Endothelial cell of umbilical vein (primary cell): ENCODE measurements at regions not wholly inside any gene's neighbourhood (a gene's known extent, or its start where the extent isn't known, plus 50 kb on each side); places are given as distances from the start of the nearest gene placed in this dataset.

Source experiments
- CTCF ChIP-seq, 2 donors: IDR thresholded peaks; 1 replicate in 1 of 2; 2 replicates in 1 of 2; pipeline ENCODE4 v1.5.1; 2011; ENCODE audit warnings: low read length in 2 of 2, mild to moderate bottlenecking in 2 of 2, moderate library complexity in 2 of 2, control low read depth in 1 of 2, inconsistent platforms in 1 of 2, low read depth in 1 of 2; ENCODE audit not compliant: insufficient read depth in 1 of 2; ENCODE audit errors: extremely low read depth in 1 of 2
- EZH2 ChIP-seq: IDR thresholded peaks from 2 replicates; pipeline ENCODE4 v1.6.1; 2012; ENCODE audit warnings: borderline replicate concordance, low read depth, mild to moderate bottlenecking, moderate library complexity, low read length, inconsistent platforms; ENCODE audit not compliant: severe bottlenecking
- FOS ChIP-seq: IDR thresholded peaks from 2 replicates; pipeline ENCODE4 v1.6.1; 2011; ENCODE audit warnings: mild to moderate bottlenecking, low read length, moderate library complexity, borderline replicate concordance; ENCODE audit not compliant: insufficient read depth
- GATA2 ChIP-seq: IDR thresholded peaks from 2 replicates; pipeline ENCODE4 v1.7.0; 2011; ENCODE audit warnings: low read depth, mild to moderate bottlenecking, moderate library complexity, mixed read lengths, low read length; ENCODE audit not compliant: insufficient read length, insufficient read depth
- JUN ChIP-seq: IDR thresholded peaks from 2 replicates; pipeline ENCODE4 v1.6.1; 2011; ENCODE audit warnings: borderline replicate concordance, low read depth; ENCODE audit not compliant: insufficient read length, insufficient read depth
- MAX ChIP-seq: IDR thresholded peaks from 2 replicates; pipeline ENCODE4 v1.6.1; 2011; ENCODE audit not compliant: insufficient read depth, insufficient read length
- MYC ChIP-seq: IDR thresholded peaks from one replicate; pipeline ENCODE4 v1.6.1; 2011; ENCODE audit warnings: mild to moderate bottlenecking, low read depth, low read length
- POLR2A ChIP-seq: IDR thresholded peaks from 2 replicates; pipeline ENCODE4 v1.6.1; 2012; ENCODE audit warnings: low read depth, mild to moderate bottlenecking, control low read depth, low read length
- POLR2AphosphoS5 ChIP-seq: IDR thresholded peaks from 2 replicates; pipeline ENCODE4 v1.6.1; 2012; ENCODE audit warnings: low read depth, mild to moderate bottlenecking, control low read depth, low read length, moderate library complexity; ENCODE audit not compliant: insufficient read depth

- TF ChIP-seq MAX (no peak), POLR2AphosphoS5 (no peak), CTCF (IDR thresholded peaks at IDR 0.05; ENCODE audit: extremely low read depth in 1 of 2, insufficient read depth in 1 of 2, low read depth in 1 of 2, low read length in 2 of 2) (no peak), POLR2A (no peak), EZH2 (no peak), GATA2 (no peak), JUN (no peak), FOS (no peak), MYC (no peak)
Measured at GRCh38 chr18:1421502-1421901, 516.8 kb downstream of the ADCYAP1 start.
